ENCODE measurements at regions not wholly inside any gene's neighbourhood (a gene's known extent, or its start where the extent isn't known, plus 50 kb on each side); places are given as distances from the start of the nearest gene placed in this dataset.

DNA sequence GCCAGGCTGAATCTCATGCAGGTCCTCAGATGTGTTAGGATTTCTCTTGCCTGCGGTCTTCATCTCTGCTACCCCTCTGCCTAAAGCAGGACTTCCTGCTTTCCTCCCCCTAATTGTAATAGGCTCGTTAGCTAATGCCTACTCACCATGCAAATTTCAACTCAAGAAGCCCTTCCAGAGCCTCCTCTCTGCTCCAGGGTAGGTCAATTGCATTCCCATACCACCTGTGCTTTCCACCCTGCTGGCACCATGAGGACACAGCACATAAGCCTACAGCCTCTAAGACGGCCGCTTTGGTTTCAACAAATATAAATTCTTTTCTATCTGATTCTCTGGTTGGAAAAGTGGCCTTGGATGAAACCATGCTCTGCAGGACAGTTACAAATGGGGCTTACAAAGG lies 93.9 kb downstream of the QDPR start:
- no peak for TF ChIP-seq POLR2A (IDR thresholded peaks at IDR 0.05)
- TF ChIP-seq, protein P1, sequence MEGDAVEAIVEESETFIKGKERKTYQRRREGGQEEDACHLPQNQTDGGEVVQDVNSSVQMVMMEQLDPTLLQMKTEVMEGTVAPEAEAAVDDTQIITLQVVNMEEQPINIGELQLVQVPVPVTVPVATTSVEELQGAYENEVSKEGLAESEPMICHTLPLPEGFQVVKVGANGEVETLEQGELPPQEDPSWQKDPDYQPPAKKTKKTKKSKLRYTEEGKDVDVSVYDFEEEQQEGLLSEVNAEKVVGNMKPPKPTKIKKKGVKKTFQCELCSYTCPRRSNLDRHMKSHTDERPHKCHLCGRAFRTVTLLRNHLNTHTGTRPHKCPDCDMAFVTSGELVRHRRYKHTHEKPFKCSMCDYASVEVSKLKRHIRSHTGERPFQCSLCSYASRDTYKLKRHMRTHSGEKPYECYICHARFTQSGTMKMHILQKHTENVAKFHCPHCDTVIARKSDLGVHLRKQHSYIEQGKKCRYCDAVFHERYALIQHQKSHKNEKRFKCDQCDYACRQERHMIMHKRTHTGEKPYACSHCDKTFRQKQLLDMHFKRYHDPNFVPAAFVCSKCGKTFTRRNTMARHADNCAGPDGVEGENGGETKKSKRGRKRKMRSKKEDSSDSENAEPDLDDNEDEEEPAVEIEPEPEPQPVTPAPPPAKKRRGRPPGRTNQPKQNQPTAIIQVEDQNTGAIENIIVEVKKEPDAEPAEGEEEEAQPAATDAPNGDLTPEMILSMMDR (IDR thresholded peaks at IDR 0.05): no peak
